ENCODE measurements at regions not wholly inside any gene's neighbourhood (a gene's known extent, or its start where the extent isn't known, plus 50 kb on each side); places are given as distances from the start of the nearest gene placed in this dataset.

GRCh38 chr1:81125672-81126071 lies 675.1 kb upstream of the ADGRL2 start:
- no peak for TF ChIP-seq POLR2A (IDR thresholded peaks at IDR 0.05)
- TF ChIP-seq CTCF (IDR thresholded peaks at IDR 0.05): no peak
- TF ChIP-seq EP300 (IDR thresholded peaks at IDR 0.05): no peak

Data from sigmoid colon (tissue), 4 donors.